Tibial artery (tissue), 4 donors: ENCODE measurements at regions not wholly inside any gene's neighbourhood (a gene's known extent, or its start where the extent isn't known, plus 50 kb on each side); places are given as distances from the start of the nearest gene placed in this dataset.

Experiments
- DNase-seq, 2 donors: peaks; one replicate each; pipeline ENCODE4 v3.0.0-alpha.2; 2019
- H3K27ac ChIP-seq, 2 donors: fragments of 200-600 bp; sonication (generic) in 1 of 2; 1 replicate in 1 of 2; 2 replicates in 1 of 2; pipeline ENCODE4 v1.5.1; 2018 to 2019; ENCODE audit warnings: mild to moderate bottlenecking in 1 of 2
- H3K27me3 ChIP-seq, 2 donors: fragments of 200-600 bp; sonication (generic) in 1 of 2; one replicate each; pipeline versions ENCODE4 v1.5.1 to v1.6.0; 2016 to 2019
- H3K36me3 ChIP-seq, 3 donors: fragments of 200-600 bp; sonication (generic) in 2 of 3; one replicate each; pipeline ENCODE4 v1.5.1; 2016 to 2019; ENCODE audit warnings: mild to moderate bottlenecking in 2 of 3
- H3K4me1 ChIP-seq, 4 donors: fragments of 200-600 bp; sonication (generic) in 2 of 4; 1 replicate in 3 of 4; 2 replicates in 1 of 4; pipeline ENCODE4 v1.5.1; 2016 to 2019
- H3K4me3 ChIP-seq, 2 donors: fragments of 200-600 bp; sonication (generic) in 1 of 2; 1 replicate in 1 of 2; 2 replicates in 1 of 2; pipeline ENCODE4 v1.5.1; 2018 to 2019; ENCODE audit warnings: mild to moderate bottlenecking in 2 of 2
- H3K9me3 ChIP-seq, 3 donors: fragments of 200-600 bp; sonication (generic) in 1 of 3; one replicate each; pipeline ENCODE4 v1.5.1; 2016 to 2019
- intact Hi-C: fragments of 100-400 bp; cut with DNase I; formaldehyde crosslinking; loops from one replicate; pipeline ENCODE4 v1.15.0; 2023; ENCODE audit warnings: low total_unique reads
- TF ChIP-seq, protein P1 (sequence below), 2 experiments: fragments of 200-600 bp in 1 of 2; fragments of 450-650 bp in 1 of 2; IDR thresholded peaks; one replicate each; pipeline ENCODE4 v1.5.1; 2017 to 2019; ENCODE audit warnings: antibody characterized with exemption in 2 of 2, mild to moderate bottlenecking in 1 of 2, moderate library complexity in 1 of 2

DNA sequence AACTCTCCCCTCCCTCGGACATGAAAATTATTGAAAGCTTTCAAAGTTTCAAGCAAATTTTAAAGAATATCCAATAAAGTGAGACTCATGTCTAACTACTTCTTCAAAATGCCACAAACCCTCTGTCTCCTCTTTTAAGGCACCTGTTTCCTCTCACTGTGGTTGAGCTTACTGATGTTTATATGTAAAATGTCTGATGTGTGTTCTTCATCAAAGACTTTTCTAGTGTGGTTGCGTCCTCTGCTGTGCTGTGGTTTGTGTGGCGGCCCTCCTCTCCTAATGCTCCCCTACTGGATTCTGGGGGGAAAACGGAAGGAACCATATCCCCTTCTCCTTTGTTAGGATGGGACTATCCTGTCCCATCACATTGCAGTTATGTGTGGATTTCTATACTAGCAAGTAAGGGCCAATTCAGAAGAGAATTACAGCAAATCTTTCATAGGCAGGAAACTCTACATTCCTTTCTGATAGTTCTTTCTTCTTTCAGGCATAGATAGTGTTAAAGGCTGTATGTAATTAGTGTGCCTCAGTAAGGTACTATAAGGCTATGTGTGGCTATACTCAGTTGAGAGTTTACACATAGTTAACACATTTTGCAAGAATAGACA is 221.0 kb upstream of the GPRIN3 start:
- Histone ChIP-seq H3K9me3 (no peaks in the 10 kb centered on the region), H3K36me3 (no peaks in the 10 kb centered on the region), H3K27ac (no peak overlapping the region), H3K4me3 (no peak overlapping the region), H3K4me1 (no peaks in the 10 kb centered on the region), H3K27me3 (no peaks in the 10 kb centered on the region)
- DNase-seq: no peak
- intact Hi-C loops: no loop called here
- TF ChIP-seq, protein P1, sequence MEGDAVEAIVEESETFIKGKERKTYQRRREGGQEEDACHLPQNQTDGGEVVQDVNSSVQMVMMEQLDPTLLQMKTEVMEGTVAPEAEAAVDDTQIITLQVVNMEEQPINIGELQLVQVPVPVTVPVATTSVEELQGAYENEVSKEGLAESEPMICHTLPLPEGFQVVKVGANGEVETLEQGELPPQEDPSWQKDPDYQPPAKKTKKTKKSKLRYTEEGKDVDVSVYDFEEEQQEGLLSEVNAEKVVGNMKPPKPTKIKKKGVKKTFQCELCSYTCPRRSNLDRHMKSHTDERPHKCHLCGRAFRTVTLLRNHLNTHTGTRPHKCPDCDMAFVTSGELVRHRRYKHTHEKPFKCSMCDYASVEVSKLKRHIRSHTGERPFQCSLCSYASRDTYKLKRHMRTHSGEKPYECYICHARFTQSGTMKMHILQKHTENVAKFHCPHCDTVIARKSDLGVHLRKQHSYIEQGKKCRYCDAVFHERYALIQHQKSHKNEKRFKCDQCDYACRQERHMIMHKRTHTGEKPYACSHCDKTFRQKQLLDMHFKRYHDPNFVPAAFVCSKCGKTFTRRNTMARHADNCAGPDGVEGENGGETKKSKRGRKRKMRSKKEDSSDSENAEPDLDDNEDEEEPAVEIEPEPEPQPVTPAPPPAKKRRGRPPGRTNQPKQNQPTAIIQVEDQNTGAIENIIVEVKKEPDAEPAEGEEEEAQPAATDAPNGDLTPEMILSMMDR (IDR thresholded peaks at IDR 0.05): no peak

DNA sequence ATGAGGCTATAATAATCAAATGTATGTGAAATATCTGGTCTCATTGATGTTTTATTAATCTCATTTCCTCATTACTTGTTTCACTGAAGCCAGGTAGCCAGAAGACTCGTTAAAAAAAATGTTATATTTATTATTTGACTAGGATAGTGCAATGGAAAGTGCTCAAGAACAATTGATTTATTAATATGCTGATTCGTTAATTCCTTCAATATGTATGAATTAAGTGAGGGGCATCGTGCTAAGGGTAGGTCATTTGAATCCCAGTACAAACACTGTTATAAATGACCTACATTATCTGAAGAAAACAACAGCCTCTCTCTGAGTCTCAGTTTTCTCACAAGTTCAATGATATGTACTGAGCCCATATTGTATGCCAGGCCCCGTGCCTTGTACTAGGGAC is 214.2 kb upstream of the GPRIN3 start:
- TF ChIP-seq, protein P1 (IDR thresholded peaks at IDR 0.05): no peak
- intact Hi-C loops: no loop called here
- Histone ChIP-seq H3K4me3 (no peak overlapping the region), H3K36me3 (no peaks in the 10 kb centered on the region), H3K27ac (no peak overlapping the region), H3K27me3 (no peaks in the 10 kb centered on the region), H3K9me3 (no peaks in the 10 kb centered on the region), H3K4me1 (no peaks in the 10 kb centered on the region)
- no peak for DNase-seq

DNA sequence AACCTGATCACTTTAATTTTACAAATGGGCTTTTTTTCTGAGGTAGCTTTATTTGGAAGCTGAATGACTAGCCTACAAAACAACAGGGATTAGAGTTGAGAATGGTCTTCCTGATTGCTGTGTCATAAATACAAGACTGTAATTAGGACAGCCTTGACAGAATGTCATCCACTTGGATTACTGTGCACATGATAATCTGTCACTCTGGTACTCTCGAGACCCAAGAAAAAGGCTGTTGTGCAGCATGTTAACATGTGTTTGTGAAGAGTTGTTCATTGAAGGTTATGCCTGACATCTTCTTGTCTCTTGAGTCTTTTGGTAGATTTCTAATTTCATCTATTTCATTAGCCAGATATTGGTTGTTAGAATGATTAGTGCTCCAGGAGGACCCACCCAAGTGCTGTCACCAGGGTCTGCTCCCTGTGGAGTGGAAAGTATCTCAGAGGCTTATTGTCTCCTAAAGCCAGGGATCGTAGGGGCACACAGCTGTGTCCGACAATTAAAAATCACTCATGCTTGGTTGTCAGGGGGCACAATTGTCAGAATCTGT is 212.2 kb upstream of the GPRIN3 start:
- H3K4me3 ChIP-seq: no peak overlapping the region
- DNase-seq: no peak
- intact Hi-C loops: no loop called here
- H3K27ac ChIP-seq: no peak overlapping the region
- TF ChIP-seq, protein P1 (IDR thresholded peaks at IDR 0.05): no peak
- H3K27me3 ChIP-seq: no peaks in the 10 kb centered on the region
- no peaks in the 10 kb centered on the region for H3K4me1 ChIP-seq
- no peaks in the 10 kb centered on the region for H3K9me3 ChIP-seq
- no peaks in the 10 kb centered on the region for H3K36me3 ChIP-seq

DNA sequence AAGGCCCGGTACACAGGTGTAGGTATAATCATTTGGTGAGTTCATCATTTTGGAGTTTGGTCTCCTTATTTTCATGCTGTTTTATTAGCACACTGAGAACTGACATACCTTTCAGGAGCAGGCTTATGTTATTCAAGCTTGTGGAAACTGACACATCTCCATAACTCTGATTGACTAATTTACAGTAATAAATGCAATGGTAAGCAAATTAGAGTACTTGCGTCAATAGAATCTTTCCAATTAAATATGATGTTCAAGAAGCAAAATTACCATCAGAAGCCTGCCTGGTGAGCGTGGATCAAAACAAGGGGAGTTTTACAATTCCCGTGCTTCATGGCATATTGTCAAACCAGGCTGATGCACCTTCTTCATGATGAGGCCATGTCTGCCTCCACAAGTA is 210.7 kb upstream of the GPRIN3 start:
- no peaks in the 10 kb centered on the region for H3K27me3 ChIP-seq
- TF ChIP-seq, protein P1 (IDR thresholded peaks at IDR 0.05): no peak
- no peak overlapping the region for H3K4me3 ChIP-seq
- no peak overlapping the region for H3K27ac ChIP-seq
- DNase-seq: no peak
- no peaks in the 10 kb centered on the region for H3K9me3 ChIP-seq
- H3K4me1 ChIP-seq: no peaks in the 10 kb centered on the region
- H3K36me3 ChIP-seq: no peaks in the 10 kb centered on the region
- intact Hi-C loops: no loop called here

DNA sequence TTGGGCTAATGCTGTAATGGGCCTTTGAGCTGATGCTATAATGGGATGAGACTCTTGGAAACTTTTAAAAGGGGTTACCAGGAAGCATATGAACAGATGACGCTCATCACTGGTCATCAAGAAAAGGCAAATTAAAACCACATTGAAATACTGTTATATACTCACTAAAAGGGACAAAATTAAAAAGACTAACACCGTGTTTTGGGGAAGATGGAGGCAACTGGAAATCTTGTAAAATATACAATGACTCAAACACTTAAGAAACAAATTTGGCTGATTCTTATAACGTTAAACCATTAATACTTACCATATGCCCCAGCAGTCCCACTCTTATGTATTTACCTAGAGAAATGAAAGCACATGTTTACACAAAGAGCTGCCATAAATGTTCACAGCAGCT is 207.2 kb upstream of the GPRIN3 start:
- no peaks in the 10 kb centered on the region for H3K4me1 ChIP-seq
- DNase-seq: no peak
- H3K27ac ChIP-seq: no peak overlapping the region
- H3K9me3 ChIP-seq: no peaks in the 10 kb centered on the region
- no peaks in the 10 kb centered on the region for H3K36me3 ChIP-seq
- H3K4me3 ChIP-seq: no peak overlapping the region
- H3K27me3 ChIP-seq: no peaks in the 10 kb centered on the region
- intact Hi-C loops: no loop called here
- TF ChIP-seq, protein P1 (IDR thresholded peaks at IDR 0.05): no peak

DNA sequence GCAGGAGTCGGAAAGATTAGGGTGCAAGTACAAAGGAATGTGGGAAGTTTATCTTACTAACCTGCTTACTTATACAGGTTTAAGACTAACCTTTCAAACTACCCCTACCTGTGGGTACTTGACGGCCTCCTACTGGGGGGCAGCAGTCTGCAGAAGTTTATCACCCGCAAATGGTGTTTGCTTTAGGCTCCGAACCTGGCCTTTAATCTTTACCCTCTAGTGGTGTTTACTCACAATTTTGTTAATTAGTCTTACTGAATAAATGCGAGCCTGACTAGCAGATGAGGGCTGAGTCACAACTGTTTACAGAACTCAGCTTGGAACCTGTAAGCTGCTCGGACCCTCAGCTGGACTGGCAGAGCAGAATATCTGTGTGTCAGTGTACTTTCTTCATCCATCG is 204.2 kb upstream of the GPRIN3 start:
- TF ChIP-seq, protein P1 (IDR thresholded peaks at IDR 0.05): no peak
- Histone ChIP-seq H3K4me1 (no peaks in the 10 kb centered on the region), H3K27me3 (no peaks in the 10 kb centered on the region), H3K27ac (no peak overlapping the region), H3K4me3 (no peak overlapping the region), H3K9me3 (no peaks in the 10 kb centered on the region), H3K36me3 (no peaks in the 10 kb centered on the region)
- intact Hi-C loops: no loop called here
- no peak for DNase-seq
